Mucosa of stomach (tissue), 1 donor: ENCODE measurements at regions not wholly inside any gene's neighbourhood (a gene's known extent, or its start where the extent isn't known, plus 50 kb on each side); places are given as distances from the start of the nearest gene placed in this dataset.
"Not testable (repeated sequence)": the region's sequence is repeated elsewhere in the genome, so short reads cannot be mapped to it uniquely, and the experiment has no call there.

Source experiments
- H3K27me3 ChIP-seq: one replicate; pipeline ENCODE4 v1.7.0; 2013; ENCODE audit warnings: mild to moderate bottlenecking, low read length; ENCODE audit not compliant: control insufficient read depth, insufficient read depth
- H3K36me3 ChIP-seq: one replicate; pipeline ENCODE4 v1.7.0; 2013; ENCODE audit warnings: low read length; ENCODE audit not compliant: control insufficient read depth, insufficient read depth
- H3K4me1 ChIP-seq: one replicate; pipeline ENCODE4 v1.7.0; 2013; ENCODE audit warnings: mild to moderate bottlenecking, low read length; ENCODE audit not compliant: control insufficient read depth, insufficient read depth
- H3K4me3 ChIP-seq: one replicate; pipeline ENCODE4 v1.7.0; 2013; ENCODE audit warnings: low read length
- H3K9ac ChIP-seq: one replicate; pipeline ENCODE4 v1.7.0; 2013; ENCODE audit warnings: mild to moderate bottlenecking, low read length, moderate library complexity
- H3K9me3 ChIP-seq: one replicate; pipeline ENCODE4 v1.7.0; 2013; ENCODE audit warnings: mild to moderate bottlenecking, low read length, moderate library complexity; ENCODE audit not compliant: control insufficient read depth
- donor health status: Pancreatic carcinoma.

GRCh38 chr3:69688400-69688799 lies 50.9 kb upstream of the MITF start:
- no peaks in the 10 kb centered on the region for H3K27me3 ChIP-seq
- no peaks in the 10 kb centered on the region for H3K4me1 ChIP-seq
- H3K36me3 ChIP-seq = no peaks in the 10 kb centered on the region
- H3K4me3 ChIP-seq = no peak overlapping the region
- H3K9me3 ChIP-seq = no peaks in the 10 kb centered on the region
- no peak overlapping the region for H3K9ac ChIP-seq

- no peaks in the 10 kb centered on the region for H3K9me3 ChIP-seq
- H3K27me3 ChIP-seq = no peaks in the 10 kb centered on the region
- no peaks in the 10 kb centered on the region for H3K36me3 ChIP-seq
- no peak overlapping the region for H3K9ac ChIP-seq
- H3K4me3 ChIP-seq = no peak overlapping the region
- H3K4me1 ChIP-seq = no peaks in the 10 kb centered on the region
These were observed 51.6 kb upstream of the MITF start for GRCh38 chr3:69687641-69688040.

- no peak overlapping the region for H3K4me3 ChIP-seq
- H3K9me3 ChIP-seq = no peaks in the 10 kb centered on the region
- H3K4me1 ChIP-seq = no peaks in the 10 kb centered on the region
- H3K27me3 ChIP-seq = no peaks in the 10 kb centered on the region
- no peaks in the 10 kb centered on the region for H3K36me3 ChIP-seq
- no peak overlapping the region for H3K9ac ChIP-seq
These were observed 53.2 kb upstream of the MITF start for GRCh38 chr3:69686056-69686455.

- H3K36me3 ChIP-seq = no peaks in the 10 kb centered on the region
- H3K4me1 ChIP-seq = no peaks in the 10 kb centered on the region
- no peaks in the 10 kb centered on the region for H3K27me3 ChIP-seq
- H3K9me3 ChIP-seq = no peaks in the 10 kb centered on the region
- H3K9ac ChIP-seq = no peak overlapping the region
- no peak overlapping the region for H3K4me3 ChIP-seq
These were observed 54.8 kb upstream of the MITF start for GRCh38 chr3:69684309-69684961.

GRCh38 chr3:69683082-69683806 lies 56.0 kb upstream of the MITF start:
- Histone ChIP-seq H3K9ac (no peak overlapping the region), H3K4me3 (no peak overlapping the region), H3K36me3 (no peaks in the 10 kb centered on the region), H3K27me3 (no peaks in the 10 kb centered on the region), H3K4me1 (no peaks in the 10 kb centered on the region), H3K9me3 (no peaks in the 10 kb centered on the region)

- H3K4me1 ChIP-seq, H3K27me3 ChIP-seq, H3K4me3 ChIP-seq, H3K9ac ChIP-seq, H3K36me3 ChIP-seq, H3K9me3 ChIP-seq: not testable (repeated sequence)
These were observed 61.8 kb upstream of the MITF start for GRCh38 chr3:69677456-69677855.

GRCh38 chr3:69675786-69676530 lies 63.3 kb upstream of the MITF start:
- Histone ChIP-seq H3K27me3 (no peaks in the 10 kb centered on the region), H3K9ac (no peak overlapping the region), H3K4me3 (no peak overlapping the region), H3K4me1 (no peaks in the 10 kb centered on the region), H3K36me3 (no peaks in the 10 kb centered on the region), H3K9me3 (no peaks in the 10 kb centered on the region)

GRCh38 chr3:69674752-69675151 lies 64.5 kb upstream of the MITF start:
- Histone ChIP-seq H3K36me3 (no peaks in the 10 kb centered on the region), H3K9me3 (no peaks in the 10 kb centered on the region), H3K27me3 (no peaks in the 10 kb centered on the region), H3K9ac (no peak overlapping the region), H3K4me3 (no peak overlapping the region), H3K4me1 (no peaks in the 10 kb centered on the region)

GRCh38 chr3:69671082-69671952 lies 67.9 kb upstream of the MITF start:
- Histone ChIP-seq H3K27me3 (no peaks in the 10 kb centered on the region), H3K9me3 (no peaks in the 10 kb centered on the region), H3K4me3 (no peak overlapping the region), H3K9ac (no peak overlapping the region), H3K36me3 (no peaks in the 10 kb centered on the region), H3K4me1 (no peaks in the 10 kb centered on the region)

GRCh38 chr3:69669070-69669469 lies 70.2 kb upstream of the MITF start:
- Histone ChIP-seq H3K36me3 (no peaks in the 10 kb centered on the region), H3K4me1 (no peaks in the 10 kb centered on the region), H3K9ac (no peak overlapping the region), H3K27me3 (no peaks in the 10 kb centered on the region), H3K4me3 (no peak overlapping the region), H3K9me3 (no peaks in the 10 kb centered on the region)

GRCh38 chr3:69665026-69665737 lies 74.1 kb upstream of the MITF start:
- Histone ChIP-seq H3K9me3 (no peaks in the 10 kb centered on the region), H3K36me3 (no peaks in the 10 kb centered on the region), H3K4me1 (no peaks in the 10 kb centered on the region), H3K4me3 (no peak overlapping the region), H3K27me3 (no peaks in the 10 kb centered on the region), H3K9ac (no peak overlapping the region)
